Stimulated activated naive CD4-positive, alpha-beta T cell (primary cell): ENCODE measurements at regions not wholly inside any gene's neighbourhood (a gene's known extent, or its start where the extent isn't known, plus 50 kb on each side); places are given as distances from the start of the nearest gene placed in this dataset.
"Not testable (repeated sequence)": the region's sequence is repeated elsewhere in the genome, so short reads cannot be mapped to it uniquely, and the experiment has no call there.

Experiments used
- DNase-seq, 6 experiments: peaks; one replicate each; lab custom pipeline; 2025; lab: John Stamatoyannopoulos, UW

DNA sequence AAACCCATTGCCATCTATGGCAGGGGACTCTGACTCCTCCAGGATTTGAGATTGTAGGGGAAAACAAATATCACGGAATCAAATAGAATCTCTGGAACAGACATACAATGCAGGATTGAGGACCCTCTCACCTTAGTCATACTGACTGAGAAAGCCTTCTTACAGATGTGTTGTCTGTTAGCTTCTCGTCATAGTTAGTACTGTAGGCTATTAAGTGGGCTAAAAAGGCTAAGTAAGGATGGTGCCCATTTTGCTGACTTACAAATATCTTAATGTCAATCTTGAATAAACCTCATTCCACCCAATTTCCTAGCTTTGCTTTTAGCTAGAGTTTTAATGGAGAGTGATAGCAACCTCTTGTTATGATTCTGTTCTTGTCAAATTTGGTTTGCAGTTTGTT is 352.4 kb downstream of the QKI start:
- no peak for DNase-seq

DNA sequence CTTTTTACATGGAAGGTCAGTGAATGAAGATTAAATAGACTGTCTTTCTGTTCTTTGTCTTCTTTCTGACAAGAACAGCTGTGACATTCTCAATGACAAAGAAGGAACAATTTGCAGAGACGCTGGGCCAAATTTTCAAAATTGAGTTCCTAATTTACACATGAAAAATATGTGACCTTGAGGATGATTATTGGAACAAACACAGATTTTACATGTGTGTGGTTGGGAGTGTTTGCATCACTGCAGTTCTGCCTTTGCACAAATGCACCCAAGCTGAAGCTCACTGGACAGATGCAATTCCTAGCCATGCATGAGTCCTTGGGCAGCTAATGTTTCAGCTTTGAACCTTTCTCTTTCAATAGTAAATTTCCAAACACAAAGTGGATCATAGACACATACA is 350.8 kb downstream of the QKI start:
- DNase-seq = no peak

DNA sequence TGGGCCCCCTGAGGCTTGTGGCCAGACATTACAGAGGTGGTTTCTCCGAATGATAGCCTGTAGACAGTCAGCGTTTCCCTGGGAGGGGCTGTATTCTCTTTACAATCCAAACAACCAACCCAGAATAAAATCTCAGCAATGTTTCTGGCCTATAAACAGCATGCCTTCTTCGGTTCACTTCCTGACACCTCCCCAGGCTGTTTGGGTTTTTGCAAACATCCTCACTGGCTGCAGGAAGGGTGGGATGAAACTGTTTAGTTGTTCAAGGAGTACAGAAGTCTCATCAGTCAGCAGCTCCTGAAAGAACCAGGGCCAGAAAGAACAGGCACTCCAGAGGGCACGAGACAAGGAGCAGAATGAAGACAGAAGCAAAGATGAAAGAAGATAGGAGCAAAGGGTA is 350.0 kb downstream of the QKI start:
- no peak for DNase-seq

DNA sequence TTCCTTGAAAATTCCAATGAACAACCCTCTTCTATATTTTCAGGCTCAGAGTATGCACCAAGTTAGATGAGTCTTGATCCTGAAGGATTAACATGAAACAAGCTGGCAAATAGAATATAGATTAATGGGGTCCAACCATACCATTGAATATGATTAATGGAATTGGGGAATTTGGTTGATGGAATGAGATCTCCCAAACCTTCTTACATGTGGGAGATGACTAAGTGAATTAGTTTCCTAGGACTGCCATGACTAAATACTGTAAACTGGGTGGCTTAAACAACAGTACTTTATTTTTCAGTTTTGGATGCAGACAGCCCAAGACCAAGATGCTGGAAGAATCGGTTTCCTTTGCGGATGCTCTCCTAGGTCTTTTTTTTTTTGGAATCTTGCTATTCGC is 347.0 kb downstream of the QKI start:
- no peak for DNase-seq

DNA sequence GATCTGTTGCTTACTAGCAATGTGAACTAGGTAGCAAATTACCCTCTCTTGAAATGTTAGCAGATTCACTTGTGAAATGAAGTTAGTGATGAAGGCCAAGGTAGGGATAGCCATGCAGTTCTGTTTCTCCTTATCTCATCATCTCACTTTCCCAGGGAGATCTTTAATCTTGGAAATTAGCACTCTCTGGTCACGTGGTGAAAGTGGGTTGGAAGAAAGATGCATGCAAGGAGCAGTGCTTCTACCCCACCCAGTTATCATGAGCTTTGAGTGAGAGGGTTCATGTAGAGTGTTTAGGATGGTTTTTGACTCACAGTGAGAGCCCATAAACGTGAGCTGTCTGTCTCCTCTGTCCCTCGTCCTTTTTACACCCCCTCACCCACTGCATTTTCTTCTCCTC is 346.3 kb downstream of the QKI start:
- DNase-seq = no peak

DNA sequence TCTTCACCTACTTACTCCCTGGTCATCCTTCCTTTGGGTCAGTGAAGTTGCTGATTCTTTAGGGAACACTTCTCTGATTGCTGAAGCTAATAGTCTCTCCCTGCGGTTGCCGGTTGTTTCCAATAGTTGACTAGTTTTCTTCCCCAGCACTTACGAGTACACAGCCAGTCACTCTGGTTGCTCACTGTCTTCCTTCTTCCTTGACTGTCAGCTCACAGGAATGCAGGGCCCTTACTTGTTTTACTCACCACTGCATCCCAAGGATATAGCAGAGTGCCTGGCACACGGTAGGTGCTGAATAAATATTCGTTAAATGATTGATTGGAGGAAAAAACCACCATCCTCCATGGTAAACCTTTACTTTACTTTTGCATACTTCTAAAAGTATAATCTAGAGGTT is 345.0 kb downstream of the QKI start:
- no peak for DNase-seq

DNA sequence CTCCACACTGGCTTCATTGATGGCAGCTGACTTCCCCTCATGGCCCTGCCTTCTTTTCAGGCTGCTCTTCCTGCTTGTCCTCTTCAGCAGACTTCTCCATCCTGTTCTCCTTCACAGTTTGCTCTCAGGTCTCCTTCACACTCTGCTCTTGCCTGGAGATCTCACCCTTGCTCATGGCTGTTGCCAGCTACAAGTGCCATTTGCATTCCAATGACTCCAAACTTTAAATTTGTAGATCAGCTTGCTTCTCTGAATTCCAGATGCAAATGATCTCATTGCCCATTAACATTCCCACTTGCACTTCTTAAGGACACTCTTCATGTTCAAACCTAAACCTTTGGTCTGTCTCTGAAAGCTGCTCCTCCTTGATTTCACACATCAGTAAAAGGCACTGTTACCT is 343.0 kb downstream of the QKI start:
- no peak for DNase-seq

DNA sequence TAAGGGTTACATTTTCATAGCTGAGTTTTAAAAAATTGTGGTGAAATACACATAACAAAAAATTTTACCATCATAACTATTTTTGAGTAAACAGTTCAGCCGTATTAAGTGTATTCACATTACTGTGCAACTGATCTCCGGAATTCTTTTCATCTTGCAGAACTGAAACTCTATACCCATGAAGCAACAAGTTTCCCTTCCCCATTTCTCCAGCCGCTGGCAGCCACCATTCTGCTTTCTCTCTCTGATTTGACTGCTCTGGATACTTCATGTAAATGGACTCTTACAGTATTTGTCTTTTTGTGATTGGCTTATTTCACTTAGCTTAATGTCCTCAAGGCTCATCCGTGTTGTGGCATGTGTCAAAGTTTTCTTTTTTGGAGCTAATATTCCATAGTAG is 341.6 kb downstream of the QKI start:
- DNase-seq = no peak

DNA sequence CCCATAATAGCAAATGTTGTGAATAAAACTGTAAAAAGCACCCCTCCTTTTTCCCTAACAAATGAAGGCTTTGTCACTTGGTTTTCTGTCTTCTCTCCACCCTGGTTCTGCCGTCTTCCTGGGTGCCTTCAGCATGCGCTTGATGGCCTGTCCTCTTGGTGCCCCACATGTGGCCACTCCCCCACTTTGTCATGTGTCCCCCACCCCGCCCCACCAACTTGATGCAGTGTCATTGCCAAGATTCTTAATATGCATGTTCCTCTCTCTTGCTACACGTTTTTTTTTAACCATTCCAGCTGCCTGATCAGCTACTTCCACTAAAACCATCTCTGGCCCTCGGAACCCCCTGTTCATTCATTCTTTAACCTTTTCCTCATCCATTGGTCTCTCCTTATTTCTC is 340.3 kb downstream of the QKI start:
- DNase-seq = no peak

DNA sequence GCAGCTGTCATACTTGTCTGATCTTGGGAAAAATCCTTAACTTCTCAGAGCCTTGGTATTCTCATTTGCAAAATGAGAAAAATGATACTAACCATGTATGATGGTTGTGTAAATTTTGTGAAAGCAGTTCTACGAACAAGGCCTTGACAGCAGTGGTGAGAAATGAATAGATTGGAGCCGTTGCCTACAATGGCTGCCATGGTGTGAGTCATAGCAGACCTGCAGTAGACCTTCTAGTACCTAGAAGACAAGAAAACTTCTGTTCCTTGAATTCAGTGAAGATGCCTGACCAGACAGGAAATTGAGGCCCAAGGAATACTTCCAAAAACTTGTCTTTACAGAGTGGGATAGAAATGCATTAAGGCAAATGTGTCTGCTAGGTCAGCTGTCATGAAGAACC is 338.9 kb downstream of the QKI start:
- DNase-seq = no peak

DNA sequence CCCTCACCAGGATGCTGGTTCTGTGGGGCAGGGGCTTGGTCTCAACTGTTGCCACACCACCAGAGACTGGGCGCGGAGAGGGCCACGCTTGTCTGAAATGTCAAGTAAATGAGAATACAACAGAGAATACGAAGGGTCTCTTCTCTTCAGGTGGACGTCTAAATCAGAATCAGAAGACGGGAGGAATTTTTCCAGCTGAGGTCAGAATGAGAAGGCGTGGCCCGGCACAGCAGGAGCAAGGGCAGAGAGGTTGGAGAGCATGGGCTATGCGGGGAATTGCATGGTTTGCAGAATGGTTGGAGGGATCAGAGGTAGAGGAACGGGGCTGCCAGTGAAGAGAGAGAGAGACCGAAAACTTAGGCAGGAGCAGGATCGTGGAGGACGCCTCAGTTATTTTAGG is 337.9 kb downstream of the QKI start:
- DNase-seq = no peak

DNA sequence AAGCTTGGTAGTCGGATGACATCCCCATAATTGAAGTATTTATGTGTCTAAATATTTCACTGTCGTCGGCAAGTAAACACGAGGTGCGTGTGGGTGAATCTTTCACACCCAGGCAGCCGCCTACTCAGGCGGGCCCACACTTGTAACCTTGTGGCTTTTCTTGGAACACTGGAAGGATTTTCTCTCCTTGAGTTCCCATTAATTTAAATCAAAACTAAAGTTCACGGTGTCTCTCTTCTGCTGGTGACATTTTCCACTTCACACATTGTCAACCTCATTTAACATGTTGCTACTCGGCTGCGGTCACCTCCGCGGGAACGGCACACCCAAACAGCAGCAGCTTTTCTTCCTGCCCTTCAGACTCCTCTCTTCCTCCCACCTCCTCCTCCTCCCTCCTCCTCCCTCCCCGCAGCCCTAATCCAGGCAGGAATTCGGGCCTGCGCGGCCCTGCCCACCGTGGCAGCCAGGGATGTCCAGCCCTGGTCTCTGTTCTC is 336.6 kb downstream of the QKI start:
- DNase-seq = no peak

DNA sequence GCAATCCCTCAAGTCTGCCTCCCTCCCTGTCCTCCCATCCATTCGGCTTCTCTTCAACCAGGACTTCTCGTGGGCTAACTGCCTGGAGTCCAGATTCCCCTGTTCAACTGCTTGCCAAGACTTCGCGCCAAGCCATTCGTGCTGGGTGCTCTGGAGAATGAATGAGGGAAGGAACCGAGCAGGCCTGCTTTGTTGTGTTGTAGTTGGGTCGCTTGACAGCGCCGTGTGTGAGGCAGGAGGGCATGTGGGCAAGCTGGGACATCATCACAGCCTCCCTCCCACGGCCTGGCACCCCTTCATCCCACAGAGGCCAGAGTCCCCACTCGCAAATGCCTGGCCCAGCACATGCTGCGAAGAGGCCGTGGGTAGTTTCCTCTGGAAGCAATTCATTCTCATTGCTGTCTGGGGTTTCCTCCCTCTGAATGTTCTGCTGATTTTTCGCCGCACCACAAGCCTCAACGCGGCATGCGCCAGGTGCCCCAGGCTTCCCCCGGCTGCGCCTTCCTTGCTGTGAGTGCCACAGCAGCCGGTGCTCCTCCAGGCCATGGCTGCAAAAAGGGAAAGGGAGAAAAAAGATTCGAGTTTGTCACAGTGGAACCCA is 336.0 kb downstream of the QKI start:
- no peak for DNase-seq

DNA sequence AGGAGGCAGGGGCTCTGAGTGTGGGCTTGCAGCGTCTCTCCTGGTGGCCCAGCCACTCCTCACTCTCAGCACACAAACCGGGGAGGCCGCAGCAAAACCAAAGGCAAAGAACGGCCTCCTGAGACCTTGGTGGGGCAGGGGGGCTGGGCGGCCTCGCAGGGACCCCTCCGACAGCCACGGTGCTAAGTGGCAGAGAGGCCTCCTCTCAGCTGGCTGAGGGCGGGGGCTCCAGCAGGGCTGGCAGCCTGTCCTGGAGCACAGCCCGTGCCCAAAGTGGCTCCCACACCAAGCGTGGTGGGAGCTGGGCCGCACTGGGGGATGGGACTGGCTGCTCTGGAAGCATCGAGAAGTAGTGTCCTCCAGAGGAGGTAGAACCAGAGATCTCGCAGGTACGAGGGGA is 334.4 kb downstream of the QKI start:
- DNase-seq = no peak

DNA sequence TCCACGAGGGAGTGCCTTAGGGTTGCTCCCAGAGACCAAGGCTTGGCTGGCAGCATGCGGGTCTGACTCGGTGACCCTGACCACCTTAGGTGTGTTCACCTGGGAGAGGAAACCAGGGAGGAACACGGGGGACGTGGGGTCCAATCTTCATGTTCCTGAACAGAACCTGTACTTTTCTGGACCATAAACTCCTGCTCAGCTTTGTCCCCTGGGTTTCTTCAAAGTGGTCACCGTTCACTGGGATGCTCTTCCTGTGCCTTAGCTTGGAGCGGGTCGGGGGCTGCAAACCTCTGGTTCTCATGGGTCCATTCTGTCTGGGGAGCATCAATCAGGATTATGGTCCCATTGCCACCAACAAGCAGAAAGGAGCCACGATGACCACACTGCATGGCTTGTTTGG is 333.5 kb downstream of the QKI start:
- no peak for DNase-seq

DNA sequence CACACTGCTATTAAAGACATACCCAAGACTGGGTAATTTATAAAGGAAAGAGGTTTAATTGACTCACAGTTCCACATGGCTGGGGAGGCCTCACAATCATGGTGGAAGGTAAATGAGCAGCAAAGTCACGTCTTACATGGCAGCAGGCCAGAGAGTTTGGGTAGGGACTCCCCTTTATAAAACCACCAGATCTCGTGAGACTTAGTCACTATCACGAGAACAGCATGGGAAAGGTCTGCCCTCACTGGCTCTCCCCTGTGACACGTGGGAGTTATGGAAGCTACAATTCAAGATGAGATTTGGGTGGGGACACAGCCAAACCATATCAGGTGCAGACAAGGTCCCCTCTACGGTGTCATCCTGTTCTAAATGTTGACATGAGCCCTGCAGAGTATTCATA is 332.5 kb downstream of the QKI start:
- not testable (repeated sequence) for DNase-seq

DNA sequence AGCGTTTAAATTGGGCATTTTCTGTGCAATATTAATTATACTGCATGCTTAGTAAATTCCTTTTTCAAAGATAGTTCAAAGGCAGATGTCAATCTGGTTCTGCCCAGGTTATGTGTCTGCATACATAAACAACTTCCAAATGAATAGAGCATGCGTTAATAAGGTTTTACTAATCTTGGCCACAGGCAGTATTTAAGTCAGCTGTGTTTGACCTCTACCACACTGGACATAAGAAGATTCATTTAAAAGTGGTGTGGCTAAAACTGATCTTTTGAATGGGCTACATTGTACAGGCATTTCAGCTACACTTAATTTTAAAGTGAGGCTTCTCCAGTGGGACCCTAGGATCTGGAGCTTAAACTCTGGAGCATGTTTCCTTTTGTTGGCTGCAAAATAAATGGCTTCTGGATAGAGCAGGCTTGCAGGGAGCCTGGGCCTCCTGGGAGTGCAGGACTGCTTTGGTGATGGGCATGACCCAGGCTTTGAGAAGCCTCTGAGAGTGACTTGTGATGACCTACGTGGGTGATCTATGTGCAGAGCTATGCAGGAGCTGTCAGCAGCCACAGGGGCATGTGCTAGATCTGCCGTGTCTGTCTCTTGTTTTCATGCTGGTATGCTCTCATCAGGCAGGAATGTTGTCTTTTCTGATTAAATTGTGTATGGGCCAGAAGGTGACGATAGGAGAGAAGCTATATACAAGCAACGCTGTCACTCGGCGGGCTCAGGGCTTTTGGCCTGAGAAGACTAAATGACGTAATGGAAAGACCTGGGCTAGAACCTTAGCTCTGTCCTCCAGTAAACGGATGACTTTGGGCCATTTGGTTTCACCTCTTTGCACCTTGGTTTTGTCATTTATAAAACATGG is 331.2 kb downstream of the QKI start:
- no peak for DNase-seq

DNA sequence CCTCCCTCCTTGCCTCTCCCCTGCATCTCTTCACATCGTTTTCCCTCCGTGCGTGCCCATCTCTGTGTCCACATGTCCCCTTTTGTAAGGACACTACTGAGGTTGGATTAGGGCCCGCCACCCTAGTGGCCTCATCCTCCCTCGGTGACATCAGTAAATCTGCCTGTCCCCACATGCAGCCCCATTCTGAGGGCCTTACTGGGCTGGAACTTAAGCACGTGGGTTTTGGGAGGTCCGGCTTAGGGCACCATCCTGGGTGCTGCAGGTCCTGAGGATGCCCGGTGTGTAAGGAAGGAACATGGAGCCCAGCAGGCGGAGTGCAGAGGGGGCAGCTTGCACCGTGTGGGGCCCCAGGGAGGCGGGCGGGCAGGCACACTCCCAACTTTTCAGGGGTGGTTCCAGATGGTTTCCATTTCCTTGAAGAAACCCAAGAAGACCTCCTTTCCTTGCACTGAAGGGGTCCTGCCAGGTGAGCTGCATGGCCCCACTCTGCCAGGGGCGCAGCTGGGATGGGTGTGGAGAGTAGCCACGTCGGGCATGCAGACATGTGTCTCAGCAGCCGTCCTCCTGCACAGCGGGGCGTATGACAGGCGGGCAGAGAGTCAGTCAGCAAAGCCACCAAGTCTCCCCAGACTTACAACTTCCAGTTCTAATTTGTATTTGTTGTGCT is 329.9 kb downstream of the QKI start:
- DNase-seq = no peak

DNA sequence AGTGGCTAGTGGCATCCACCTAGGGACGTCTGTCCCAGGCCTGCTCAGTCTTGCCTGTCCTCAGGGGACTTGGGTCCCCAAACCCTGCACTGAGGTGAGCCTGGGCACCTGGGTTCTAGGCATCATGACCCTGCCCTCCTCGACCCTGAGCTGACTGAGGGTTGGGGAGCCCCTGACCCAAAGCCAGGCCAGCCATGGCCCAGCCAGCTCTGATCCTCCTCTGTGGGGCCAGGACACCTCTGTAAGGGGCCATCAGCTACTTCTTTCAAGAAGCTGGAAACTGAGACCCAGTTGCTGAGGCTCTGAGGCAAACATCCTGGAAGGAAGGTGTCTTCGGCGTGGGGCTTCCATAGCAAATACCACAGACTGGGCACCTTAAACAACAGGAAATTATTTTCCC is 329.3 kb downstream of the QKI start:
- DNase-seq = no peak

DNA sequence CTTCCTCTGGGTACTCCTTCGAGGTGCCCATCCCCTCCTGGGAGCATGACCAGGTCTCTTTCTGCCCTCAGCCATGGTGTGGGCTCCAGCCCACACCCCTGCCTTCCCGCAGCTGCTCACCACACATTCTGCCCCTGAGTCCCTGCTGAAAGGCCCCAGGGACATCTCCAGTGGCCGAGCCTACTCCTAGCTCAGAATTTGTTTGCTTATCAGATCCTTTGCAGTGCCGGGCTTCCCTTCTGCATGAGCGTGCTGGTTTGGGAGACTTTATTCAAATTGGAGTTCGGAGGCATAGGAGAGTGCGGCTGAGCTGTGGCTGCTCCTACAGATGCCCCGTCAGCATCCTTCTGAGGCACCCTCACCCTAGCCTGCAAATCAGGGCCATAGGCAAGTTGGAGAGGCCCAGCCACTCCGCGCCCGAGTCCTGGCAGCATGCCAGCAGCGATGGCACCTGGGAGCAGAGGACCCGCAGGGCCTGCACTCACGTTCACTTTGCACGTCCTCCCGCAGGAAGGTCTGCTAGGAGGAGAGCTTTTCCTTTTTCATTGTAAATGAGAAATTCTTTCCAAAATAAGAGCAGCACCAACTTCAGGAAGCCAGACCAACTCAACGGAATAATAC is 327.3 kb downstream of the QKI start:
- DNase-seq = no peak

DNA sequence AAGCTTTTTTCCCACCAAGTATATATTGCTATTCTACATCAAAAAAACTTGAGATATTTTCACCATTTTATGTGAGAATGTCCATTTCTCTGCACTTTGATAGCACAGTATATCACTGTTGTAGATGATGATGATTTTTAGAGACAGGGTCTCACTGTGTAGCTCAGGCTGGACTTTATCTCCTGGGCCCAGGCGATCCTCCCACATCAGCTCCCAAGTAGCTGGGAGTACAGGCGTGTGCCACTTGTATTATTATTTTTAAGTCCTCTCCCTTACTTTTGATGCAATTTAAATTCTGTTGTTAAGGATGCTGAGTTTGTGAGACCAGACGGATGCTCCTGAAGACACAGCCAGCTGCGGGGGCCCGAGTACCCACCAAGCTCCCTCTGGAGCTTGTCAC is 326.8 kb downstream of the QKI start:
- no peak for DNase-seq

DNA sequence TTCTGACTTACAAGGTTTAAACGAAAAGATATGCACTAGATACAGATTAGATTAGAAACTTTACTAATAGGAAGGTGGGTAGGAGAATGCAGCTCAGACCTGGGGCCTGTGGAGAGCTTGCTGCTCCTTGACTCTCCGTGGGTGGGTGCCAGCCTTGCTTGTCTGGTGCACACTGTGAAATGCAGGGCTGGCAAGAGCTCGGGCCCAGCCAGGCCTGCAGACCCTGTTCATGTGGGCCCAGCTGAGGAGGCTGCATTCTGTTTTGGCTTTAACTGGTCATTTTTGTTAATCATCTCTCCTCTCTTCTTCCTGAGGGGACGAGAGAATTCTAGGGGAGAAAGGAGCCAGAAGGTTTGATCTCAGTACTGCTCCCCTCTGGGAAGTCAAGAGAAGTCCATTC is 325.4 kb downstream of the QKI start:
- DNase-seq = no peak

DNA sequence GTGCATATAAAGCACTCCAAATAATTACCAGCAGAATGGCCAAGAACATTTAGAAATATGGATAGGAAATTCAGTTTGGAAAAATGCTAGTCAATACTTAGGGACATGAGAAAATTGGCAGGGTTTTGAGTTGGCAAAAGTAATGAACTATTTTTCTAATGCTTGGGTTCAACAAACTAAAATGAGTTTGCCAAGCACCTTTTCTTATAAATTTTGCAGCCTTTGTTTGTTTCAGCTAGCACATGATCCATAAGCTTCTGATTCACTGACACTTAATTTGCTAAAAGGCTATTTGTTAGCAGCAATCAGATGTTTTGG is 324.8 kb downstream of the QKI start:
- no peak for DNase-seq
